Activated naive CD8-positive, alpha-beta T cell treated with anti-CD3 and anti-CD28 coated beads, Interleukin-2, amount 50 U/mL, for 24 hours (primary cell): ENCODE measurements at regions not wholly inside any gene's neighbourhood (a gene's known extent, or its start where the extent isn't known, plus 50 kb on each side); places are given as distances from the start of the nearest gene placed in this dataset.
"Not testable (repeated sequence)": the region's sequence is repeated elsewhere in the genome, so short reads cannot be mapped to it uniquely, and the experiment has no call there.

Experiments
- ATAC-seq: fragments of 150-1000 bp; cut with Tn5 transposase; one replicate; pipeline ENCODE4 v1.10.0; 2021
- DNase-seq: peaks from one replicate; pipeline ENCODE4 v3.0.0; 2021
- H3K27ac Mint-ChIP-seq: one replicate; pipeline ENCODE4 v1.8.0; 2021; ENCODE audit warnings: mild to moderate bottlenecking, mixed read lengths
- H3K27me3 Mint-ChIP-seq: one replicate; pipeline ENCODE4 v1.8.0; 2021; ENCODE audit warnings: mixed read lengths
- H3K36me3 Mint-ChIP-seq: one replicate; pipeline ENCODE4 v1.8.0; 2021; ENCODE audit warnings: low read depth, mixed read lengths
- H3K4me1 Mint-ChIP-seq: one replicate; pipeline ENCODE4 v1.8.0; 2021; ENCODE audit warnings: mixed read lengths
- H3K4me3 Mint-ChIP-seq: one replicate; pipeline ENCODE4 v1.8.0; 2021; ENCODE audit warnings: mild to moderate bottlenecking, moderate library complexity, mixed read lengths
- H3K9me3 Mint-ChIP-seq: one replicate; pipeline ENCODE4 v1.8.0; 2021; ENCODE audit warnings: mixed read lengths

DNA sequence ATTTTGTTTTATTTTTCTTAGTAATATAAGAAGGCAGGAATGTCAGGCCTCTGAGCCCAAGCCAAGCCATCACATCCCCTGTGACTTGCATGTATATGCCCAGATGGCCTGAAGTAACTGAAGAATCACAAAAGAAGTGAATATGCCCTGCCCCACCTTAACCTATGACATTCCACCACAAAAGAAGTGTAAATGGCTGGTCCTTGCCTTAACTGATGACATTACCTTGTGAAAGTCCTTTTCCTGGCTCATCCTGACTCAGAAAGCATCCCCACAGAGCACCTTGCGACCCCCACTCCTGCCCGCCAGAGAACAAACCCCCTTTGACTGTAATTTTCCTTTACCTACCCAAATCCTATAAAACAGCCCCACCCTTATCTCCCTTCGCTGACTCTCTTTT, 406.2 kb upstream of the RORB start:
- H3K36me3 Mint-ChIP-seq, H3K4me1 Mint-ChIP-seq, ATAC-seq, H3K27me3 Mint-ChIP-seq, H3K27ac Mint-ChIP-seq, H3K9me3 Mint-ChIP-seq, DNase-seq, H3K4me3 Mint-ChIP-seq: not testable (repeated sequence)

DNA sequence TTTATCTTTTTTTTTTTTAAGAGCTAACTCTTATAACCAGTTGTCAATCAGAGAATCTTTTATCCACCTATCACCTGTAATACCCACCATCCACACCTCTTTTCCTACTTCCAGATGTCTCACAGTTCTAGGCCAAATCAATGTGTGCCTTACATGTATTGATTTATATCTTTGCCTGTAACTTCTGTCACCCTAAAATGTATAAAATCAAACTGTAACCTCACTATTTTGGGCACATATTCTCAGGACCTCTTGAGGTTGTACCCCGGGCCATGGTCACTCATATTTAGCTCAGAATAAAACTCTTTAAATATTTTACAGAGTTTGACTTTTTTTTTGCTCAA, 404.7 kb upstream of the RORB start:
- Mint-ChIP-seq H3K9me3 (peaks cover 9% of the 10 kb centered on the region), H3K4me3 (no peak overlapping the region), H3K27me3 (no peaks in the 10 kb centered on the region), H3K27ac (no peak overlapping the region), H3K4me1 (no peaks in the 10 kb centered on the region), H3K36me3 (no peaks in the 10 kb centered on the region)
- ATAC-seq (no peak), DNase-seq (no peak)

- DNase-seq, ATAC-seq, H3K4me3 Mint-ChIP-seq, H3K36me3 Mint-ChIP-seq, H3K4me1 Mint-ChIP-seq, H3K27ac Mint-ChIP-seq, H3K9me3 Mint-ChIP-seq, H3K27me3 Mint-ChIP-seq: not testable (repeated sequence)
Measured at GRCh38 chr9:74094037-74094436, 403.1 kb upstream of the RORB start.

DNA sequence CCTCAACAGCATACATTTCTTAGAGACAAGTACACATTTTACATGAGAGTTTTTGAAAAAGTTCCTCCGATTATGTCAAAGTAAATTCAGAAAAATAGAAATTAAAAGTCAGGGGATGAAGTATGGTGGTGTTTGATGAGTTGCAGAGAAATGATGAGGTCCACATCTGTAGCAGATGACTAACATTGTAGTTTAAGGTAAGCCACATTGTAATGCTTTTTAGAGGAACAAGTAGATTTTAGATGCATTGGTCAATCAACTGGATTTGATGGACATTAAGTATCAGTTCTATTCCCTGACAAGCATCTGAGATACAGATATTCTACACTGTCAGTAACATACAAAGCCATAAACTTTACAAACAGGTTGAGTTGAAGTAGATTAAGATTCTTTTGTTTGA, 402.4 kb upstream of the RORB start:
- ATAC-seq (no peak), DNase-seq (no peak)
- Mint-ChIP-seq H3K9me3 (peaks cover 12% of the 10 kb centered on the region), H3K27ac (no peak overlapping the region), H3K27me3 (no peaks in the 10 kb centered on the region), H3K36me3 (no peaks in the 10 kb centered on the region), H3K4me1 (no peaks in the 10 kb centered on the region), H3K4me3 (no peak overlapping the region)

GRCh38 chr9:74095925-74096324, 401.2 kb upstream of the RORB start:
- Mint-ChIP-seq H3K4me3 (no peak overlapping the region), H3K36me3 (no peaks in the 10 kb centered on the region), H3K4me1 (no peaks in the 10 kb centered on the region), H3K9me3 (peaks cover 13% of the 10 kb centered on the region), H3K27me3 (no peaks in the 10 kb centered on the region), H3K27ac (no peak overlapping the region)
- no peak for DNase-seq
- ATAC-seq = no peak

DNA sequence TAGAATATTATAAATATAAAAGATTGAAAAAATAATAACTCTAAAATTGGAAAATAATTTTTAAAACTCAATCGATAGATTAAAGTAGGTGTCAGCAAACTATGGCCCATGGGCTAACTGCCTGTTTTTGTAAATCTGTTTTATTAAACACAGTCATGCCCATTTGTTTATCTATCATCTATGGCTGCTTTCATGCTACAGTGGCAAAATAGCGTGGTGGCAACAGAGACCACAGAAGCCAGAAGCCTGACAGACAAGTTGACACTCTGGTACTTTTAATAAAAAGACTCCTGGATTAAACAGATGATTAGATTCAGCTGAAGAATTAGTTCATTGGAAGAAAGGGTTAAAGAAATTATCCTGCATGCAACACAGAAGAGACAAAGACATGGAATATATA, 400.7 kb upstream of the RORB start:
- H3K4me3 Mint-ChIP-seq = no peak overlapping the region
- H3K27me3 Mint-ChIP-seq = no peaks in the 10 kb centered on the region
- ATAC-seq = no peak
- H3K36me3 Mint-ChIP-seq = no peaks in the 10 kb centered on the region
- no peak for DNase-seq
- no peak overlapping the region for H3K27ac Mint-ChIP-seq
- peaks cover 8% of the 10 kb centered on the region for H3K9me3 Mint-ChIP-seq
- H3K4me1 Mint-ChIP-seq = no peaks in the 10 kb centered on the region

DNA sequence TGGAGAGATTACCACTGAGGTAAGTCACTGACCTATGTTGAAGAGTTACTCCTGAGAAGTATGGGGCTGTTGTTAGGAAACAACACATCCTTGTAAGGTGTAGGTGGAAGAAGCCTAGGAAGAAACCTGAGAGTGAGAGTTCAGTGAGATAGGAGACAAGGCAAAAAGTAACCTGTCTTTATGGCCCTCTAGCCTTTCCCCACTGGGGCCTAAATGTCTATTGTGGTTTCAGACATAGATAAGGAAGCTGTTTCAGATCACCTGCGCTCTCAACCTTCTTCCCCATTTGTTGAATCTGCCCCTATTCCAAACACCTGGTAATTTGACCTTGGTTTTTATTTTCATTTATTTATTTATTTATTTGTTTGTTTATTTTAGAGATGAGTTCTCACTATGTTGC, 397.1 kb upstream of the RORB start:
- DNase-seq (no peak), ATAC-seq (no peak)
- H3K27ac Mint-ChIP-seq = no peak overlapping the region
- H3K36me3 Mint-ChIP-seq = no peaks in the 10 kb centered on the region
- no peak overlapping the region for H3K4me3 Mint-ChIP-seq
- H3K4me1 Mint-ChIP-seq = no peaks in the 10 kb centered on the region
- no peaks in the 10 kb centered on the region for H3K27me3 Mint-ChIP-seq
- peaks cover 10% of the 10 kb centered on the region for H3K9me3 Mint-ChIP-seq

DNA sequence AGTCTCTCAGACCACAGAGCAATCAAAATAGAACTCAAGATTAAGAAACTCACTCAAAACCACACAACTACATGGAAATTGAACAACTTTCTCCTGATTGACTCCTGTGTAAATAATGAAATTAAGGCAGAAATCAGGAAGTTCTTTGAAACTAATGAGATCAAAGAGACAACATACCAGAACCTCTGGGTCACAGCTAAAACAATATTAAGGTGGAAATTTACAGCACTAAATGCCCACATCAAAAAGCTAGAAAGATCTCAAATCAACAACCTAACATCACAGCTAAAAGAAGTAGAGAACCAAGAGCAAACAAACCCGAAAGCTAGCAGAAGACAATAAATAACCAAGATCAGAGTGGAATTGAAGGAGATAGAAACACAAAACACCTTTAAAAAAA, 395.0 kb upstream of the RORB start:
- ATAC-seq, H3K36me3 Mint-ChIP-seq, H3K27ac Mint-ChIP-seq, H3K4me1 Mint-ChIP-seq, H3K4me3 Mint-ChIP-seq, H3K27me3 Mint-ChIP-seq, DNase-seq: not testable (repeated sequence)
- peaks cover 10% of the 10 kb centered on the region for H3K9me3 Mint-ChIP-seq

DNA sequence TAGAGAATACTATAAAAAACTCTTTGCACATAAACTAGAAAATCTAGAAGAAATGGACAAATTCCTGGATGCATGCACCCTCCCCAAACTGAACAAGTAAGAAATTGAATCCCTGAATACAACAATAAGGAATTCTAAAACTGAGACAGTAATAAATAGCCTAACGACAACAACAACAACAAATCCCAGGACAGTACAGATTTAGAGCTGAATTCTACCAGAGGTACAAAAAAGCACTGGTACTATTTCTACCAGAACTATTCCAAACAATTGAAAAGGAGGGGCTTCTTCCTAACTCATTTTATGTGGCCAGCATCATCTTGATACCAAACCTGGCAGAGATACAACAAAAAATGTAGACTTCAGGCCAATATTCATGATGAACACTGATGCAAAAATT, 394.4 kb upstream of the RORB start:
- no peaks in the 10 kb centered on the region for H3K36me3 Mint-ChIP-seq
- no peaks in the 10 kb centered on the region for H3K4me1 Mint-ChIP-seq
- H3K27me3 Mint-ChIP-seq = no peaks in the 10 kb centered on the region
- H3K4me3 Mint-ChIP-seq = no peak overlapping the region
- DNase-seq = no peak
- H3K9me3 Mint-ChIP-seq = peaks cover 13% of the 10 kb centered on the region
- no peak overlapping the region for H3K27ac Mint-ChIP-seq
- no peak for ATAC-seq

DNA sequence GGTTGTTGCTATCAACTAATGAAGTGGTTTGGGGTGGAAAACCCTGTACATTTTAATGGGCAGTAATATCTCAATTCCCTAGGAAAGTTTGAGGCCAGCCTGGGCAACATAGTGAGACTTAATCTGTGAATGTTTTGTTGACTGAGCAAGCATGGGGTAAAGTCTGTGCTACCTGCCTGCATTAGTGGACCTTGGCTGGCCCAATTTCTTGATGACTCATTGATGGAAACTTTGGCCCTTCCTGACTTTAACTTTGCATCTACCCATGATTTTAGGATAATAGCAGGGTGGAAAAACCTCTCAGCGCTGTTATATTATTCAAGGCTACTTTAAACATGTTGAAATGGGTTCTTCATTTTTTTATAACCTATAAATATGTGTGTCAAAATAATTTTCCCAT, 389.4 kb upstream of the RORB start:
- ATAC-seq = no peak

GRCh38 chr9:74115976-74116375, 381.2 kb upstream of the RORB start:
- Mint-ChIP-seq H3K27ac (no peak overlapping the region), H3K36me3 (no peaks in the 10 kb centered on the region), H3K9me3 (peaks cover 4% of the 10 kb centered on the region), H3K4me3 (no peak overlapping the region), H3K27me3 (no peaks in the 10 kb centered on the region), H3K4me1 (no peaks in the 10 kb centered on the region)
- DNase-seq = no peak
- ATAC-seq = no peak

More for the DNA sequence above, 389.4 kb upstream of the RORB start:
- no peak overlapping the region for H3K27ac Mint-ChIP-seq
- DNase-seq = no peak
- no peaks in the 10 kb centered on the region for H3K27me3 Mint-ChIP-seq
- no peaks in the 10 kb centered on the region for H3K36me3 Mint-ChIP-seq
- H3K4me1 Mint-ChIP-seq = no peaks in the 10 kb centered on the region
- H3K4me3 Mint-ChIP-seq = no peak overlapping the region
- peaks cover 8% of the 10 kb centered on the region for H3K9me3 Mint-ChIP-seq

GRCh38 chr9:74117151-74117550, 380.0 kb upstream of the RORB start:
- Mint-ChIP-seq H3K9me3 (peaks cover 12% of the 10 kb centered on the region), H3K4me1 (no peaks in the 10 kb centered on the region), H3K27ac (no peak overlapping the region), H3K36me3 (no peaks in the 10 kb centered on the region), H3K4me3 (no peak overlapping the region), H3K27me3 (no peaks in the 10 kb centered on the region)
- ATAC-seq = no peak
- no peak for DNase-seq

DNA sequence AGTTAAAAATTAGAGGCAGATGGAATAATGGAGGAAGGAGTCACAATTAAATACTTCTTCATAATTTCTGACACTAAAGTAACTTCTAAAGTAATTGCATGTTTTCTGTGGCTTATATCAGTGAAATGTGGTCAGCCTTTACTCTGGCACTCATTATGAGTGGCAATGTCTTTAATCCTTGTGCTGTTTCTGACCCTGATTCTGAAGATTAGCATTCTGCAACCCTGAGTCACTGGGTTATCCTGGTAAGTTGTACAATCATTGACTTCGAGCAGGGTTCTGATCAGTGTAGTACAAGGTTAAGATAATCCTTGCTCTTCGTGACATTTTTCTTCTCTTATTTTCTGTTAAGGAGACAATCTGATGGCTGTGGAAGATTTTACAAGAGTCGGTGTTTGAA, 379.4 kb upstream of the RORB start:
- ATAC-seq (no peak), DNase-seq (no peak)
- no peaks in the 10 kb centered on the region for H3K36me3 Mint-ChIP-seq
- no peak overlapping the region for H3K27ac Mint-ChIP-seq
- no peak overlapping the region for H3K4me3 Mint-ChIP-seq
- no peaks in the 10 kb centered on the region for H3K27me3 Mint-ChIP-seq
- H3K9me3 Mint-ChIP-seq = peaks cover 16% of the 10 kb centered on the region
- H3K4me1 Mint-ChIP-seq = no peaks in the 10 kb centered on the region

DNA sequence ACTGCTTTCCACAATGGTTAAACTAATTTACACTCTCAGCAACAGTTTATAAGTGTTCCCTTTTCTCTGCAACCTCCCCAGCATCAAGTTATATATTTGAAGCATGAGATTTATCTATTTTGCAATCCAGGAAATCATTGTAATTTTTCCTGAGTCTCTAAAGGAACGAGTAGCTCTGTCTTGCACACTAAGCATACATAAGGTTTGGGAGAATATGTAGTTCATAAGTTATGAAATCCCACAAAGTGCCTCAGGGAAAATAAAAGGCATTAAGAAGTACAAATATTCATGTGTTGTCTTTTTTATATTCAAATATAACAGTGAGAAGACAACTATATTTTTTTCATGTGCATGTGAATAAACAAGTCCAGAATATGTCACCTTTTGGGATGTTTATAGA, 377.1 kb upstream of the RORB start:
- Mint-ChIP-seq H3K9me3 (peaks cover 12% of the 10 kb centered on the region), H3K4me1 (no peaks in the 10 kb centered on the region), H3K27ac (no peak overlapping the region), H3K36me3 (no peaks in the 10 kb centered on the region), H3K27me3 (no peaks in the 10 kb centered on the region), H3K4me3 (no peak overlapping the region)
- ATAC-seq (no peak), DNase-seq (no peak)

DNA sequence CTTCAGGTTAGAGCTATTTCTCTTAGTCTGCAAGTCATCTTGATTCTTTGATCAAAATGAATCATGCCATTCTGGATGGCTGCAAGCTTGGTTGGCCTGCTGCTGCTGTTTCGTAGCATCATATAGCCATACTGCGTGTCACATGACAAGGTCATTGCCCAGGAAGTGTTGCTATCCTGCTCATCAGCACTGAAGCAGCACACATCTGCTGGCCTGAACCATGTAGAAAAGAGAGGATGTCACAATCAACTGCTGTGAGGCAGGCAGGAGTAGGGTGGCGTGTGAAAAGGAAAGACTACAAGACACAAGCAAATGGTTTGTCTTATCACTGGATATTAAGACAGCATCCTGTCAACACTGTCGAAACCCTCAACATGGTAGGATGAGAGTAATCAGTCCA, 376.7 kb upstream of the RORB start:
- no peak overlapping the region for H3K27ac Mint-ChIP-seq
- no peak overlapping the region for H3K4me3 Mint-ChIP-seq
- H3K9me3 Mint-ChIP-seq = peaks cover 12% of the 10 kb centered on the region
- no peak for ATAC-seq
- DNase-seq = no peak
- H3K4me1 Mint-ChIP-seq = no peaks in the 10 kb centered on the region
- H3K27me3 Mint-ChIP-seq = no peaks in the 10 kb centered on the region
- no peaks in the 10 kb centered on the region for H3K36me3 Mint-ChIP-seq

- Mint-ChIP-seq H3K36me3 (no peaks in the 10 kb centered on the region), H3K27ac (no peak overlapping the region), H3K4me3 (no peak overlapping the region), H3K4me1 (no peaks in the 10 kb centered on the region), H3K27me3 (no peaks in the 10 kb centered on the region), H3K9me3 (peaks cover 12% of the 10 kb centered on the region)
- ATAC-seq (no peak), DNase-seq (no peak)
Measured at GRCh38 chr9:74122216-74122615, 374.9 kb upstream of the RORB start.
